DOHH2 (cell line): ENCODE measurements at regions not wholly inside any gene's neighbourhood (a gene's known extent, or its start where the extent isn't known, plus 50 kb on each side); places are given as distances from the start of the nearest gene placed in this dataset.

ENCODE experiments used
- H3F3A ChIP-seq: fragments of 200-600 bp; sonication (generic), shearing (Covaris generic); 2 replicates; pipeline ENCODE4 v1.6.0; 2016; ENCODE audit warnings: antibody characterized with exemption, mild to moderate bottlenecking; ENCODE audit not compliant: control insufficient read depth, insufficient read depth
- H3K27ac ChIP-seq: fragments of 200-600 bp; sonication (generic); 2 replicates; pipeline ENCODE4 v1.5.1; 2014; ENCODE audit warnings: low read depth, mild to moderate bottlenecking, low read length, moderate library complexity
- H3K27me3 ChIP-seq: fragments of 200-600 bp; sonication (generic); 2 replicates; pipeline ENCODE4 v1.6.1; 2014; ENCODE audit warnings: mild to moderate bottlenecking, low read length, mixed read lengths; ENCODE audit not compliant: control insufficient read depth
- H3K36me3 ChIP-seq: fragments of 200-600 bp; sonication (generic); 2 replicates; pipeline ENCODE4 v1.6.1; 2014; ENCODE audit warnings: mild to moderate bottlenecking, low read length, moderate library complexity, mixed read lengths; ENCODE audit not compliant: control insufficient read depth
- H3K4me1 ChIP-seq: fragments of 200-600 bp; sonication (generic); 2 replicates; pipeline ENCODE4 v1.6.1; 2014; ENCODE audit warnings: mild to moderate bottlenecking, low read length, mixed read lengths; ENCODE audit not compliant: control insufficient read depth
- H3K4me2 ChIP-seq: fragments of 200-600 bp; sonication (generic); 2 replicates; pipeline ENCODE4 v1.6.0; 2014; ENCODE audit warnings: mild to moderate bottlenecking, low read length, moderate library complexity
- H3K4me3 ChIP-seq: fragments of 200-600 bp; sonication (generic); 2 replicates; pipeline ENCODE4 v1.5.1; 2014; ENCODE audit warnings: mild to moderate bottlenecking, low read length, mixed read lengths
- H3K79me2 ChIP-seq: fragments of 200-600 bp; sonication (generic); 2 replicates; pipeline ENCODE4 v1.6.1; 2014; ENCODE audit warnings: mild to moderate bottlenecking, low read length, mixed read lengths; ENCODE audit not compliant: control insufficient read depth
- H3K9me2 ChIP-seq: fragments of 200-600 bp; sonication (generic); replicated peaks from 2 replicates; pipeline ENCODE4 v1.6.1; 2014; ENCODE audit warnings: mild to moderate bottlenecking, low read length, mixed read lengths; ENCODE audit not compliant: control insufficient read depth
- H3K9me3 ChIP-seq: fragments of 200-600 bp; sonication (generic); 2 replicates; pipeline ENCODE4 v1.6.1; 2014; ENCODE audit warnings: antibody characterized with exemption, low read length, mixed read lengths; ENCODE audit not compliant: control insufficient read depth, insufficient read depth
- H4K20me1 ChIP-seq: fragments of 200-600 bp; sonication (generic); 2 replicates; pipeline ENCODE4 v1.6.0; 2014; ENCODE audit warnings: low read depth, mild to moderate bottlenecking, antibody characterized with exemption, low read length, moderate library complexity; ENCODE audit not compliant: control insufficient read depth, insufficient read depth
- CTCF ChIP-seq: fragments of 200-600 bp; sonication (generic); IDR thresholded peaks from one replicate; pipeline ENCODE4 v1.5.1; 2014; ENCODE audit warnings: antibody characterized with exemption, mild to moderate bottlenecking, low read depth, low read length; ENCODE audit not compliant: poor library complexity, severe bottlenecking
- EZH2phosphoT487 ChIP-seq: fragments of 200-600 bp; sonication (generic); IDR thresholded peaks from 2 replicates; pipeline ENCODE4 v1.6.1; 2017; ENCODE audit warnings: borderline replicate concordance, mild to moderate bottlenecking, antibody characterized with exemption, low read length, moderate library complexity, mixed read lengths

GRCh38 chr11:15569305-15570025 lies 454.7 kb downstream of the INSC start:
- Histone ChIP-seq H3K4me1 (no peaks in the 10 kb centered on the region), H4K20me1 (no peaks in the 10 kb centered on the region), H3K36me3 (no peaks in the 10 kb centered on the region), H3K27ac (no peak overlapping the region), H3K79me2 (no peaks in the 10 kb centered on the region), H3F3A (no peaks in the 10 kb centered on the region), H3K4me2 (no peak overlapping the region), H3K4me3 (no peak overlapping the region), H3K9me2 (no peaks in the 10 kb centered on the region), H3K9me3 (no peaks in the 10 kb centered on the region), H3K27me3 (no peaks in the 10 kb centered on the region)
- TF ChIP-seq CTCF (no peak), EZH2phosphoT487 (no peak)

GRCh38 chr11:15575409-15575808 lies 460.7 kb downstream of the INSC start:
- TF ChIP-seq CTCF: no peak
- no peak for TF ChIP-seq EZH2phosphoT487
- H3K4me2 ChIP-seq: no peak overlapping the region
- H3K27ac ChIP-seq: no peak overlapping the region
- no peaks in the 10 kb centered on the region for H3K79me2 ChIP-seq
- H4K20me1 ChIP-seq: no peaks in the 10 kb centered on the region
- H3F3A ChIP-seq: no peaks in the 10 kb centered on the region
- no peak overlapping the region for H3K4me3 ChIP-seq
- H3K9me2 ChIP-seq: no peaks in the 10 kb centered on the region
- H3K36me3 ChIP-seq: no peaks in the 10 kb centered on the region
- no peaks in the 10 kb centered on the region for H3K27me3 ChIP-seq
- H3K4me1 ChIP-seq: no peaks in the 10 kb centered on the region
- no peaks in the 10 kb centered on the region for H3K9me3 ChIP-seq

GRCh38 chr11:15576769-15577168 lies 462.0 kb downstream of the INSC start:
- Histone ChIP-seq H3K36me3 (no peaks in the 10 kb centered on the region), H3K4me1 (no peaks in the 10 kb centered on the region), H3K27ac (no peak overlapping the region), H4K20me1 (no peaks in the 10 kb centered on the region), H3F3A (no peaks in the 10 kb centered on the region), H3K79me2 (no peaks in the 10 kb centered on the region), H3K27me3 (no peaks in the 10 kb centered on the region), H3K9me3 (no peaks in the 10 kb centered on the region), H3K4me3 (no peak overlapping the region), H3K9me2 (no peaks in the 10 kb centered on the region), H3K4me2 (no peak overlapping the region)
- TF ChIP-seq CTCF: no peak
- no peak for TF ChIP-seq EZH2phosphoT487
